ENCODE measurements at regions not wholly inside any gene's neighbourhood (a gene's known extent, or its start where the extent isn't known, plus 50 kb on each side); places are given as distances from the start of the nearest gene placed in this dataset.
A peak's percentile ranks its signal among the peaks of the same experiment; 100 is the strongest.

DNA sequence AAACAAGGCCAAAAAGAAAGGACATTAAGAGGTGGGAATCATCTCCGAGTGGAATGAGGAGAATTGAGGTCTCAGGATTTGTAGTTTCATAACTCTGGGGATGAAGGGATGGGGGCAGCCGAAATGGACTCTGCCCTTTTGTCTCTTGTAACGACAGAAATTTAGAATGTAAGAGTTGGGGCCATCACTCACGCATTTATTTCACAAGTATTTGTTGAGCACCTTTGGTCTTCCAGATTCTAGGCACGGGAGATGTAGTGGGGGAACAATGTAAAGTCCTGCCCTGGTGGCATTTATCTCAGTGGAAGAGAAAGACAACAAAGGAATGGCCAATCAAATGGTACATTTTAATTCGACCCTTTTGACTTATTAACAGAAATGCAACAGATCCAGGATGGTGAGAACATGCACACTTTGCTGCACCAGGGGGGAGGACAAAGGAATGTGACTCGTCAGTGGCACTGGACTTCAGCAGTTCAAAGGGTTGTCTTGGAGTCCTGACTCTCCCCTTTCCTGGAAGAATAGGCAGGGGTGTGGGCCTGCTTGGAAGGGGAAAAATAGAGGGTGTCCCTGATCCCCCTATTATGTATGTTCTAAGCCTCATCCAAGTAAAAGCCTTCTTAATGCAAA is 102.0 kb downstream of the TMEM30B start:
- DNase-seq: no peak
- H3K79me2 ChIP-seq (ENCODE audit: control insufficient read depth, insufficient read depth, low read length, poor library complexity): no peaks in the 10 kb centered on the region
- WGBS (ENCODE audit: extremely low coverage, insufficient coverage, insufficient read length): no CpG with 5 or more reads among the region's 7 CpGs
- peaks cover 4 to 6% of the 10 kb centered on the region in 2 experiments for H3K4me1 ChIP-seq (ENCODE audit: control insufficient read depth in 1 of 2, insufficient read depth in 2 of 2, low read length in 2 of 2)
- H3K27ac ChIP-seq (ENCODE audit: low read depth, low read length): no peak overlapping the region
- no peak overlapping the region for H2BK12ac ChIP-seq (ENCODE audit: low read length)
- H3K4ac ChIP-seq (ENCODE audit: low read depth, low read length): no peak overlapping the region
- no peak overlapping the region for H2AFZ ChIP-seq (ENCODE audit: insufficient read depth, low read length, poor library complexity)
- H2BK120ac ChIP-seq (ENCODE audit: insufficient read depth, low read length, poor library complexity): no peak overlapping the region
- H3K36me3 ChIP-seq (ENCODE audit: control insufficient read depth in 1 of 2, insufficient read depth in 2 of 2, low read length in 2 of 2): no peaks in the 10 kb centered on the region
- no peak overlapping the region for H3K4me3 ChIP-seq (ENCODE audit: low read depth, low read length)
- no peak overlapping the region for H3K18ac ChIP-seq (ENCODE audit: low read length)
- H4K12ac ChIP-seq (ENCODE audit: low read depth, low read length): no peak overlapping the region
- H3K79me1 ChIP-seq (ENCODE audit: low read length): no peaks in the 10 kb centered on the region
- no peak overlapping the region for H2BK5ac ChIP-seq (ENCODE audit: low read depth, low read length, poor library complexity)
- H3K27me3 ChIP-seq (ENCODE audit: insufficient read depth, low read length): no peaks in the 10 kb centered on the region
- H3K9ac ChIP-seq (ENCODE audit: low read length): no peak overlapping the region
- H2AK5ac ChIP-seq (ENCODE audit: low read length): no peak overlapping the region
- H3K14ac ChIP-seq (ENCODE audit: low read length): no peak overlapping the region
- H3K23ac ChIP-seq (ENCODE audit: low read length): no peak overlapping the region
- H4K8ac ChIP-seq (ENCODE audit: low read depth, low read length): no peak overlapping the region
- no peak overlapping the region for H3K4me2 ChIP-seq (ENCODE audit: low read length)
- H4K91ac ChIP-seq (ENCODE audit: low read depth, low read length): no peak overlapping the region
- H3K9me3 ChIP-seq (ENCODE audit: insufficient read depth, low read depth, low read length): no peaks in the 10 kb centered on the region

DNA sequence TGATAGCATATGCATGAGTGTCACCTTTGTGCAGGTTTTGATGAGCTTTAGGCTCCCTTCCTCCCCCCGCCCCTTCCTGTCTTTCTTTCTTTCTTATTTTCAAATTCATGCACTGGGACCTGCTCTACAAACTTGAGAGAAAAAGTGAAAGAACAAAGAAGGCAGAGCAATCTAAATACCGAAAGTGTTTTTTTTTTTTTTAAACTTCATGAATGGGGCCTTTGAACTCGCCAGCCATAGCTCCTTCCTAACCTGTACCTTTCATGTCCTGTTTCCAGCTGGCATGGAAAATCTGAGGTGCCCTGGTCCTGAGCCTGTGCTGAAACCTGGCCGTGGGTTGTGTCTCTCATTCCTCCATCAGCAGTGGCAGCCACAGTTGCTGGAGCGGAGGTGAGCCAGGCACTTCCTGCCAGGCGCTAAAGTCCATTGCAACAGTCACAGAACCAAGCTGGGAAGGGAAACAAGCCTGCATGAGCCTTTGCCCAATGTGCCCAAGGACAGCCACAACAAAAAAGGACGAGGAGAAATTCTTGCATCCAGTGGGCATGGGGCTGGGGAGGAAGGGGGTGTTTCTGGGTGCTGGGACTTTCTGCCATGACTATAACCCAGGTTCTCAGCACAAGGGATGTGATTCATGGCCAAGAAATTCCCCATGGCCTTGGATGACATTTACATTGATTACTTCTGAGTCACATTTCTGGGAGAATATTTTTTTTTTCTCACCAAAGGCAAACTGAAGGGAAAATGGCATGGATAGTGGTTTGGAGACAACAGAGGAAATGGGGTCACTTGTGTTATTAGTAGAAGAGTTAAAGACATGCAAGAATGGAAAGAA is 102.7 kb downstream of the TMEM30B start:
- H3K14ac ChIP-seq (ENCODE audit: low read length): no peak overlapping the region
- H2AFZ ChIP-seq (ENCODE audit: insufficient read depth, low read length, poor library complexity): no peak overlapping the region
- no peak overlapping the region for H2BK120ac ChIP-seq (ENCODE audit: insufficient read depth, low read length, poor library complexity)
- no peak overlapping the region for H2BK5ac ChIP-seq (ENCODE audit: low read depth, low read length, poor library complexity)
- H3K9me3 ChIP-seq (ENCODE audit: insufficient read depth, low read depth, low read length): no peaks in the 10 kb centered on the region
- DNase-seq: peak; percentile 52 to 79
- H3K36me3 ChIP-seq (ENCODE audit: control insufficient read depth in 1 of 2, insufficient read depth in 2 of 2, low read length in 2 of 2): no peaks in the 10 kb centered on the region
- H3K79me1 ChIP-seq (ENCODE audit: low read length): no peaks in the 10 kb centered on the region
- H3K9ac ChIP-seq (ENCODE audit: low read length): no peak overlapping the region
- H3K23ac ChIP-seq (ENCODE audit: low read length): no peak overlapping the region
- H3K4me3 ChIP-seq (ENCODE audit: low read depth, low read length): no peak overlapping the region
- H3K79me2 ChIP-seq (ENCODE audit: control insufficient read depth, insufficient read depth, low read length, poor library complexity): no peaks in the 10 kb centered on the region
- H3K18ac ChIP-seq (ENCODE audit: low read length): no peak overlapping the region
- peak overlapping the region; percentile 9 for H3K27ac ChIP-seq (ENCODE audit: low read depth, low read length)
- H3K4me1 ChIP-seq (ENCODE audit: control insufficient read depth in 1 of 2, insufficient read depth in 2 of 2, low read length in 2 of 2): peaks cover 4 to 6% of the 10 kb centered on the region in 2 experiments
- H2BK12ac ChIP-seq (ENCODE audit: low read length): no peak overlapping the region
- H4K8ac ChIP-seq (ENCODE audit: low read depth, low read length): no peak overlapping the region
- no peak overlapping the region for H3K4ac ChIP-seq (ENCODE audit: low read depth, low read length)
- no peaks in the 10 kb centered on the region for H3K27me3 ChIP-seq (ENCODE audit: insufficient read depth, low read length)
- no CpG with 5 or more reads among the region's 7 CpGs for WGBS (ENCODE audit: extremely low coverage, insufficient coverage, insufficient read length)
- H4K12ac ChIP-seq (ENCODE audit: low read depth, low read length): no peak overlapping the region
- no peak overlapping the region for H3K4me2 ChIP-seq (ENCODE audit: low read length)
- no peak overlapping the region for H2AK5ac ChIP-seq (ENCODE audit: low read length)
- H4K91ac ChIP-seq (ENCODE audit: low read depth, low read length): no peak overlapping the region

- Histone ChIP-seq H3K27ac (ENCODE audit: low read depth, low read length) (no peak overlapping the region), H3K23ac (ENCODE audit: low read length) (no peak overlapping the region), H3K9me3 (ENCODE audit: insufficient read depth, low read depth, low read length) (no peaks in the 10 kb centered on the region), H3K36me3 (ENCODE audit: control insufficient read depth in 1 of 2, insufficient read depth in 2 of 2, low read length in 2 of 2) (no peaks in the 10 kb centered on the region), H2BK12ac (ENCODE audit: low read length) (no peak overlapping the region), H3K18ac (ENCODE audit: low read length) (no peak overlapping the region), H3K4me2 (ENCODE audit: low read length) (no peak overlapping the region), H2BK5ac (ENCODE audit: low read depth, low read length, poor library complexity) (no peak overlapping the region), H3K14ac (ENCODE audit: low read length) (no peak overlapping the region), H3K9ac (ENCODE audit: low read length) (no peak overlapping the region), H4K91ac (ENCODE audit: low read depth, low read length) (no peak overlapping the region), H3K27me3 (ENCODE audit: insufficient read depth, low read length) (no peaks in the 10 kb centered on the region), H3K4me3 (ENCODE audit: low read depth, low read length) (no peak overlapping the region), H2BK120ac (ENCODE audit: insufficient read depth, low read length, poor library complexity) (peak overlapping the region; percentile 48), H4K8ac (ENCODE audit: low read depth, low read length) (no peak overlapping the region), H4K12ac (ENCODE audit: low read depth, low read length) (no peak overlapping the region), H2AFZ (ENCODE audit: insufficient read depth, low read length, poor library complexity) (no peak overlapping the region), H2AK5ac (ENCODE audit: low read length) (no peak overlapping the region), H3K79me2 (ENCODE audit: control insufficient read depth, insufficient read depth, low read length, poor library complexity) (no peaks in the 10 kb centered on the region), H3K4ac (ENCODE audit: low read depth, low read length) (no peak overlapping the region), H3K4me1 (ENCODE audit: control insufficient read depth in 1 of 2, insufficient read depth in 2 of 2, low read length in 2 of 2) (peaks cover 4 to 6% of the 10 kb centered on the region in 2 experiments), H3K79me1 (ENCODE audit: low read length) (no peaks in the 10 kb centered on the region)
- no CpG with 5 or more reads among the region's 14 CpGs for WGBS (ENCODE audit: extremely low coverage, insufficient coverage, insufficient read length)
- DNase-seq: peak; percentile 23 to 36
Observed at GRCh38 chr14:61177279-61178225, 103.6 kb downstream of the TMEM30B start.

- Histone ChIP-seq H3K27ac (ENCODE audit: low read depth, low read length) (no peak overlapping the region), H2BK5ac (ENCODE audit: low read depth, low read length, poor library complexity) (no peak overlapping the region), H3K23ac (ENCODE audit: low read length) (no peak overlapping the region), H2AK5ac (ENCODE audit: low read length) (no peak overlapping the region), H3K79me2 (ENCODE audit: control insufficient read depth, insufficient read depth, low read length, poor library complexity) (no peaks in the 10 kb centered on the region), H4K8ac (ENCODE audit: low read depth, low read length) (no peak overlapping the region), H2BK12ac (ENCODE audit: low read length) (no peak overlapping the region), H3K9ac (ENCODE audit: low read length) (no peak overlapping the region), H4K12ac (ENCODE audit: low read depth, low read length) (no peak overlapping the region), H3K79me1 (ENCODE audit: low read length) (no peaks in the 10 kb centered on the region), H3K4me2 (ENCODE audit: low read length) (no peak overlapping the region), H2BK120ac (ENCODE audit: insufficient read depth, low read length, poor library complexity) (no peak overlapping the region), H3K9me3 (ENCODE audit: insufficient read depth, low read depth, low read length) (no peaks in the 10 kb centered on the region), H3K4me1 (ENCODE audit: control insufficient read depth in 1 of 2, insufficient read depth in 2 of 2, low read length in 2 of 2) (peaks cover 4 to 6% of the 10 kb centered on the region in 2 experiments), H3K27me3 (ENCODE audit: insufficient read depth, low read length) (no peaks in the 10 kb centered on the region), H3K18ac (ENCODE audit: low read length) (no peak overlapping the region), H2AFZ (ENCODE audit: insufficient read depth, low read length, poor library complexity) (no peak overlapping the region), H3K4me3 (ENCODE audit: low read depth, low read length) (no peak overlapping the region), H3K36me3 (ENCODE audit: control insufficient read depth in 1 of 2, insufficient read depth in 2 of 2, low read length in 2 of 2) (no peaks in the 10 kb centered on the region), H3K4ac (ENCODE audit: low read depth, low read length) (no peak overlapping the region), H4K91ac (ENCODE audit: low read depth, low read length) (no peak overlapping the region), H3K14ac (ENCODE audit: low read length) (no peak overlapping the region)
- WGBS (ENCODE audit: extremely low coverage, insufficient coverage, insufficient read length): no CpG with 5 or more reads among the region's 2 CpGs
- DNase-seq: peak in 1 of 2 donors; percentile 54
Observed at GRCh38 chr14:61176686-61177085, 104.5 kb downstream of the TMEM30B start.

Data from trophoblast cell (in vitro differentiated cells and primary cell).